Keratinocyte (primary cell): ENCODE measurements at regions not wholly inside any gene's neighbourhood (a gene's known extent, or its start where the extent isn't known, plus 50 kb on each side); places are given as distances from the start of the nearest gene placed in this dataset.

Source experiments
- DNase-seq: peaks from one replicate; pipeline ENCODE4 v3.0.0-alpha.2; 2011; ENCODE audit warnings: low read depth, missing footprints, low spot score
- FAIRE-seq: peaks from 2 replicates; lab custom pipeline; 2011; peaks lifted over from hg19 to GRCh38; lab: Jason Lieb, UNC
- H2AFZ ChIP-seq: 2 replicates; pipeline ENCODE4 v1.6.0; 2012; ENCODE audit warnings: low read length, control low read depth, inconsistent platforms; ENCODE audit not compliant: control insufficient read depth
- H3K27ac ChIP-seq: 2 replicates; pipeline ENCODE4 v1.5.1; 2011; ENCODE audit warnings: low read length; ENCODE audit not compliant: control insufficient read depth, insufficient read depth
- H3K27me3 ChIP-seq: 3 replicates; pipeline ENCODE4 v1.6.0; 2011; ENCODE audit warnings: low read length; ENCODE audit not compliant: control insufficient read depth, insufficient read depth; ENCODE audit errors: extremely low read depth
- H3K36me3 ChIP-seq, 2 experiments: 2 replicates in 1 of 2; 3 replicates in 1 of 2; pipeline ENCODE4 v1.5.1; 2011; ENCODE audit warnings: low read length in 2 of 2, mild to moderate bottlenecking in 1 of 2; ENCODE audit not compliant: control insufficient read depth in 2 of 2, insufficient read depth in 2 of 2; ENCODE audit errors: extremely low read depth in 1 of 2
- H3K4me1 ChIP-seq: 3 replicates; pipeline ENCODE4 v1.5.1; 2011; ENCODE audit warnings: low read length; ENCODE audit not compliant: control insufficient read depth, insufficient read depth; ENCODE audit errors: extremely low read depth
- H3K4me2 ChIP-seq: 3 replicates; pipeline ENCODE4 v1.6.0; 2011; ENCODE audit warnings: low read depth, low read length; ENCODE audit not compliant: control insufficient read depth, insufficient read depth; ENCODE audit errors: extremely low read depth
- H3K4me3 ChIP-seq, 3 experiments: fragments of 200-600 bp in 1 of 3; sonication (generic) in 1 of 3; 2 replicates in 2 of 3; 3 replicates in 1 of 3; pipeline ENCODE4 v1.5.1; 2011 to 2016; ENCODE audit warnings: low read length in 3 of 3, mild to moderate bottlenecking in 3 of 3, control low read depth in 2 of 3, inconsistent platforms in 1 of 3, low read depth in 1 of 3, mixed read lengths in 1 of 3, mixed run types in 1 of 3, moderate library complexity in 1 of 3; ENCODE audit not compliant: control insufficient read depth in 2 of 3, insufficient read depth in 2 of 3; ENCODE audit errors: extremely low read depth in 1 of 3
- H3K79me2 ChIP-seq: 2 replicates; pipeline ENCODE4 v1.6.0; 2012; ENCODE audit warnings: low read length; ENCODE audit not compliant: control insufficient read depth, insufficient read depth
- H3K9ac ChIP-seq: 3 replicates; pipeline ENCODE4 v1.6.0; 2011; ENCODE audit warnings: low read length; ENCODE audit not compliant: control insufficient read depth, insufficient read depth; ENCODE audit errors: extremely low read depth
- H3K9me1 ChIP-seq: 3 replicates; pipeline ENCODE4 v1.6.0; 2011; ENCODE audit warnings: low read length; ENCODE audit not compliant: control insufficient read depth, insufficient read depth; ENCODE audit errors: extremely low read depth
- H3K9me3 ChIP-seq: 2 replicates; pipeline ENCODE4 v1.5.1; 2012; ENCODE audit warnings: low read depth, low read length; ENCODE audit not compliant: control insufficient read depth
- H4K20me1 ChIP-seq: 3 replicates; pipeline ENCODE4 v1.6.0; 2011; ENCODE audit warnings: low read length; ENCODE audit not compliant: control insufficient read depth, insufficient read depth; ENCODE audit errors: extremely low read depth
- CTCF ChIP-seq, 3 experiments: IDR thresholded peaks in 1 of 3; conservative IDR thresholded peaks in 1 of 3; optimal IDR thresholded peaks in 1 of 3; 2 replicates in 2 of 3; 3 replicates in 1 of 3; pipeline versions ENCODE3 to v1.5.1; 2011; ENCODE audit warnings: low read length in 3 of 3, mild to moderate bottlenecking in 3 of 3, moderate library complexity in 2 of 3, control low read depth in 1 of 3, inconsistent platforms in 1 of 3; ENCODE audit not compliant: insufficient read depth in 2 of 3; ENCODE audit errors: extremely low read depth in 1 of 3
- EZH2 ChIP-seq: IDR thresholded peaks from one replicate; pipeline ENCODE4 v1.6.1; 2012; ENCODE audit warnings: inconsistent platforms, mild to moderate bottlenecking, low read length, moderate library complexity
- dilution Hi-C: fragments of 300-500 bp; cut with MboI; formaldehyde crosslinking; loops from one replicate; pipeline ENCODE4 v1.7.0; 2020; ENCODE audit warnings: low sequenced_read_pairs; ENCODE audit not compliant: extremely low pct_ligation_motif_present

GRCh38 chr12:13425766-13426165 lies 229.2 kb downstream of the EMP1 start:
- Histone ChIP-seq H3K4me3 (no peak overlapping the region), H3K27ac (peak overlapping the region; percentile 15), H3K27me3 (no peaks in the 10 kb centered on the region), H3K9me1 (no peaks in the 10 kb centered on the region), H4K20me1 (no peaks in the 10 kb centered on the region), H3K9ac (no peak overlapping the region), H2AFZ (no peak overlapping the region), H3K79me2 (no peaks in the 10 kb centered on the region), H3K4me2 (peak overlapping the region; percentile 29), H3K36me3 (no peaks in the 10 kb centered on the region), H3K9me3 (peaks cover 2% of the 10 kb centered on the region), H3K4me1 (peaks cover 10% of the 10 kb centered on the region)
- FAIRE-seq (peak; percentile 94), DNase-seq (peak; percentile 25)
- dilution Hi-C loops, result no loop called here
- TF ChIP-seq CTCF (optimal IDR thresholded peaks at IDR 0.05 in 1 of 3, IDR thresholded peaks at IDR 0.05 in 1 of 3, conservative IDR thresholded peaks at IDR 0.05 in 1 of 3; ENCODE audit: extremely low read depth in 1 of 3, insufficient read depth in 2 of 3, low read length in 3 of 3) (no peak), EZH2 (no peak)

GRCh38 chr12:13422291-13422690 lies 225.8 kb downstream of the EMP1 start:
- no peak overlapping the region for H2AFZ ChIP-seq
- H4K20me1 ChIP-seq, result no peaks in the 10 kb centered on the region
- no peaks in the 10 kb centered on the region for H3K9me1 ChIP-seq
- no peak overlapping the region for H3K27ac ChIP-seq
- dilution Hi-C loops, result no loop called here
- no peak for DNase-seq
- no peaks in the 10 kb centered on the region for H3K9me3 ChIP-seq
- no peak for TF ChIP-seq EZH2
- TF ChIP-seq CTCF (optimal IDR thresholded peaks at IDR 0.05 in 1 of 3, IDR thresholded peaks at IDR 0.05 in 1 of 3, conservative IDR thresholded peaks at IDR 0.05 in 1 of 3; ENCODE audit: extremely low read depth in 1 of 3, insufficient read depth in 2 of 3, low read length in 3 of 3), result no peak
- FAIRE-seq, result no peak
- no peaks in the 10 kb centered on the region for H3K27me3 ChIP-seq
- H3K36me3 ChIP-seq, result no peaks in the 10 kb centered on the region
- no peaks in the 10 kb centered on the region for H3K79me2 ChIP-seq
- no peak overlapping the region for H3K9ac ChIP-seq
- H3K4me2 ChIP-seq, result no peak overlapping the region
- H3K4me1 ChIP-seq, result peaks cover 10% of the 10 kb centered on the region
- no peak overlapping the region for H3K4me3 ChIP-seq
